ENCODE measurements at regions not wholly inside any gene's neighbourhood (a gene's known extent, or its start where the extent isn't known, plus 50 kb on each side); places are given as distances from the start of the nearest gene placed in this dataset.

DNA sequence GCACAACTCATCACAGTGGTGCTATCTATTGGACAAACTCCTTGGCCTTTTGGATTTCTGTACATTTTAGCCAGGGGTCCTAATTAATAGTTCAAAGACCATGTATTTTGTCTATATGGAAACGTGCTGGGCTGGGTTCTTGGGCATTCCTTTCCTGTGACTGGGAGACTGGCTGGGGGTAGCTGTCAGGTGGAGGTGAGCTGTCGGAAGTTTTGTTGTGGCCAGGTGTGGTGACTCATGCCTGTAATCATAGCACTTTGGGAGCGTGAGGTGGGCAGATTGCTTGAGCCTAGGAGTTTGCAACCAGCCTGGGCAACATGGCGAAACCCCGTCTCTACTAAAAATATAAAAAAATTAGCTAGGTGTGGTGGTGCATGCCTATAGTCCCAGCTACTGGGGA lies 392.4 kb downstream of the RPS6KC1 start:
- H3K36me3 ChIP-seq (replicated peaks in 1 of 2; ENCODE audit: control insufficient read depth in 1 of 2, insufficient read depth in 2 of 2, low read length in 2 of 2): no peaks in the 10 kb centered on the region
- no peak overlapping the region for H3K4me3 ChIP-seq (replicated peaks in 1 of 3; ENCODE audit: low read depth in 2 of 3, low read length in 3 of 3)
- H3K9me3 Mint-ChIP-seq: peaks cover 0 to 6% (median 2%) of the 10 kb centered on the region in 7 donors
- no peak overlapping the region for H2AFZ ChIP-seq (ENCODE audit: insufficient read depth, low read depth, low read length, poor library complexity, severe bottlenecking)
- H3K4me1 Mint-ChIP-seq: no peaks in the 10 kb centered on the region
- H4K20me1 ChIP-seq (ENCODE audit: insufficient read depth, low read length): no peaks in the 10 kb centered on the region
- H3K4me3 Mint-ChIP-seq: no peak overlapping the region
- 85% methylated on average over 2 of the region's 5 CpGs for WGBS (ENCODE audit: insufficient coverage)
- no peaks in the 10 kb centered on the region for H3K36me3 Mint-ChIP-seq
- intact Hi-C loops (cut with micrococcal nuclease): no loop called here
- no peak overlapping the region for H3K4me2 ChIP-seq (replicated peaks; ENCODE audit: extremely low read depth, low read length, poor library complexity, severe bottlenecking)
- H3K27ac Mint-ChIP-seq: no peak overlapping the region
- H3K9me3 ChIP-seq (replicated peaks in 1 of 2; ENCODE audit: control insufficient read depth in 1 of 2, insufficient read depth in 1 of 2, low read length in 2 of 2): no peaks in the 10 kb centered on the region
- DNase-seq: no peak
- no peak overlapping the region for H3K9ac ChIP-seq (ENCODE audit: insufficient read depth, low read length, poor library complexity, severe bottlenecking)
- H3K79me2 ChIP-seq (ENCODE audit: insufficient read depth, low read length): no peaks in the 10 kb centered on the region
- H3K27me3 ChIP-seq (ENCODE audit: control insufficient read depth in 2 of 2, insufficient read depth in 2 of 2, low read length in 2 of 2): no peaks in the 10 kb centered on the region
- no peaks in the 10 kb centered on the region for H3K4me1 ChIP-seq (ENCODE audit: control insufficient read depth in 1 of 2, insufficient read depth in 2 of 2, low read length in 2 of 2)
- H3K27ac ChIP-seq (ENCODE audit: low read depth in 1 of 2, low read length in 2 of 2): no peak overlapping the region
- H3K27me3 Mint-ChIP-seq (ENCODE audit: low read depth in 3 of 3): peaks cover 0 to 5% (median 3%) of the 10 kb centered on the region in 3 donors
- TF ChIP-seq, protein P1, sequence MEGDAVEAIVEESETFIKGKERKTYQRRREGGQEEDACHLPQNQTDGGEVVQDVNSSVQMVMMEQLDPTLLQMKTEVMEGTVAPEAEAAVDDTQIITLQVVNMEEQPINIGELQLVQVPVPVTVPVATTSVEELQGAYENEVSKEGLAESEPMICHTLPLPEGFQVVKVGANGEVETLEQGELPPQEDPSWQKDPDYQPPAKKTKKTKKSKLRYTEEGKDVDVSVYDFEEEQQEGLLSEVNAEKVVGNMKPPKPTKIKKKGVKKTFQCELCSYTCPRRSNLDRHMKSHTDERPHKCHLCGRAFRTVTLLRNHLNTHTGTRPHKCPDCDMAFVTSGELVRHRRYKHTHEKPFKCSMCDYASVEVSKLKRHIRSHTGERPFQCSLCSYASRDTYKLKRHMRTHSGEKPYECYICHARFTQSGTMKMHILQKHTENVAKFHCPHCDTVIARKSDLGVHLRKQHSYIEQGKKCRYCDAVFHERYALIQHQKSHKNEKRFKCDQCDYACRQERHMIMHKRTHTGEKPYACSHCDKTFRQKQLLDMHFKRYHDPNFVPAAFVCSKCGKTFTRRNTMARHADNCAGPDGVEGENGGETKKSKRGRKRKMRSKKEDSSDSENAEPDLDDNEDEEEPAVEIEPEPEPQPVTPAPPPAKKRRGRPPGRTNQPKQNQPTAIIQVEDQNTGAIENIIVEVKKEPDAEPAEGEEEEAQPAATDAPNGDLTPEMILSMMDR (IDR thresholded peaks at IDR 0.05): no peak

DNA sequence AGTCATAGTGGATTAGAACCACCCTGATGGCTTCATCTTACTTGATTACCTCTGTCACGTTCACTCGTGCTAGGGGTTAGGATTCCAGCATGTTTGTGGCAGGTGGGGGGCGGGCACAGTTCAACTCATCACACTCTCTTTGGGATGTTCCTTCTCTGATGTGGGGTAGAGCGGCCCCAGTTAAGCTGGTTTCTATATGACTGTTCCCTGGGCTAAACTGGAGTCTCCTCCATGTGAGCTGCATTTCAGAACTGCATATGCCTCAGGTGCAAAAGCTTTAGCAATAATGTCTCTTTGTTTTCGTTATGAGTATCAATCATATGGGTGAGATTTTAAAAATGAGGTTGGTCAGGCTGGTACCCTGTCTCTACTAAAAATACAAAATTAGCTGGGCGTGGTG lies 393.2 kb downstream of the RPS6KC1 start:
- Mint-ChIP-seq H3K4me1 (no peaks in the 10 kb centered on the region), H3K36me3 (no peaks in the 10 kb centered on the region), H3K4me3 (no peak overlapping the region), H3K9me3 (peaks cover 0 to 2% (median 2%) of the 10 kb centered on the region in 7 donors), H3K27ac (no peak overlapping the region), H3K27me3 (ENCODE audit: low read depth in 3 of 3) (peaks cover 0 to 6% (median 3%) of the 10 kb centered on the region in 3 donors)
- Histone ChIP-seq H3K9me3 (replicated peaks in 1 of 2; ENCODE audit: control insufficient read depth in 1 of 2, insufficient read depth in 1 of 2, low read length in 2 of 2) (no peaks in the 10 kb centered on the region), H2AFZ (ENCODE audit: insufficient read depth, low read depth, low read length, poor library complexity, severe bottlenecking) (no peak overlapping the region), H3K4me3 (replicated peaks in 1 of 3; ENCODE audit: low read depth in 2 of 3, low read length in 3 of 3) (no peak overlapping the region), H3K4me1 (ENCODE audit: control insufficient read depth in 1 of 2, insufficient read depth in 2 of 2, low read length in 2 of 2) (no peaks in the 10 kb centered on the region), H3K79me2 (ENCODE audit: insufficient read depth, low read length) (no peaks in the 10 kb centered on the region), H3K27ac (ENCODE audit: low read depth in 1 of 2, low read length in 2 of 2) (no peak overlapping the region), H3K36me3 (replicated peaks in 1 of 2; ENCODE audit: control insufficient read depth in 1 of 2, insufficient read depth in 2 of 2, low read length in 2 of 2) (no peaks in the 10 kb centered on the region), H3K4me2 (replicated peaks; ENCODE audit: extremely low read depth, low read length, poor library complexity, severe bottlenecking) (no peak overlapping the region), H3K9ac (ENCODE audit: insufficient read depth, low read length, poor library complexity, severe bottlenecking) (no peak overlapping the region), H4K20me1 (ENCODE audit: insufficient read depth, low read length) (no peaks in the 10 kb centered on the region), H3K27me3 (ENCODE audit: control insufficient read depth in 2 of 2, insufficient read depth in 2 of 2, low read length in 2 of 2) (no peaks in the 10 kb centered on the region)
- TF ChIP-seq, protein P1 (IDR thresholded peaks at IDR 0.05): no peak
- intact Hi-C loops (cut with micrococcal nuclease): no loop called here
- no CpG with 5 or more reads among the region's 6 CpGs for WGBS (ENCODE audit: insufficient coverage)
- no peak for DNase-seq
